ENCODE measurements at regions not wholly inside any gene's neighbourhood (a gene's known extent, or its start where the extent isn't known, plus 50 kb on each side); places are given as distances from the start of the nearest gene placed in this dataset.

DNA sequence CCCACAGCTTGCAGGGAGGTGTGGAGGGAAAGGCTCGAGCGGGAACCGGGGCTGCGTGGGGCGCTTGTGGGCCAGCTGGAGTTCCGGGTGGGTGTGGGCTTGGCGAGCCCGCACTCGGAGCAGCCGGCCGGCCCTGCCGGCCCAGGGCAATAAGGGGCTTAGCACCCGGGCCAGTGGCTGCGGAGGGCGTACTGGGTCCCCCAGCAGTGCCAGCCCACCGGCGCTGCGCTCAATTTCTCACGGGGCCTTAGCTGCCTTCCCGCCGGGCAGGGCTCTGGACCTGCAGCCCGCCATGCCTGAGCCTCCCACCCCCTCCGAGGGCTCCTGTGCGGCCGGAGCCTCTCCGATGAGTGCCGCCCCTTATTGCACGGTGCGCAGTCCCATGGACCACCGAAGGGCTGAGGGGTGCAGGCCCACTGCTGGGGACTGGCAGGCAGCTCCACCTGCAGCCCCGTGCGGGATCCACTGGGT lies 1242.2 kb upstream of the EYS start:
- H3K36me3 Mint-ChIP-seq (ENCODE audit: low read depth): no peaks in the 10 kb centered on the region; the same call in 1 of the 2 replicates
- H3K9me3 Mint-ChIP-seq: peaks cover 24% of the 10 kb centered on the region
- DNase-seq: no peak
- TF ChIP-seq, protein P1, sequence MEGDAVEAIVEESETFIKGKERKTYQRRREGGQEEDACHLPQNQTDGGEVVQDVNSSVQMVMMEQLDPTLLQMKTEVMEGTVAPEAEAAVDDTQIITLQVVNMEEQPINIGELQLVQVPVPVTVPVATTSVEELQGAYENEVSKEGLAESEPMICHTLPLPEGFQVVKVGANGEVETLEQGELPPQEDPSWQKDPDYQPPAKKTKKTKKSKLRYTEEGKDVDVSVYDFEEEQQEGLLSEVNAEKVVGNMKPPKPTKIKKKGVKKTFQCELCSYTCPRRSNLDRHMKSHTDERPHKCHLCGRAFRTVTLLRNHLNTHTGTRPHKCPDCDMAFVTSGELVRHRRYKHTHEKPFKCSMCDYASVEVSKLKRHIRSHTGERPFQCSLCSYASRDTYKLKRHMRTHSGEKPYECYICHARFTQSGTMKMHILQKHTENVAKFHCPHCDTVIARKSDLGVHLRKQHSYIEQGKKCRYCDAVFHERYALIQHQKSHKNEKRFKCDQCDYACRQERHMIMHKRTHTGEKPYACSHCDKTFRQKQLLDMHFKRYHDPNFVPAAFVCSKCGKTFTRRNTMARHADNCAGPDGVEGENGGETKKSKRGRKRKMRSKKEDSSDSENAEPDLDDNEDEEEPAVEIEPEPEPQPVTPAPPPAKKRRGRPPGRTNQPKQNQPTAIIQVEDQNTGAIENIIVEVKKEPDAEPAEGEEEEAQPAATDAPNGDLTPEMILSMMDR (IDR thresholded peaks at IDR 0.05): no peak
- no peak overlapping the region for H3K4me3 Mint-ChIP-seq
- no peak overlapping the region for H3K27ac Mint-ChIP-seq
- no peaks in the 10 kb centered on the region for H3K4me1 Mint-ChIP-seq (ENCODE audit: low read depth)
- no peaks in the 10 kb centered on the region for H3K27me3 Mint-ChIP-seq (ENCODE audit: insufficient read depth)

GRCh38 chr6:66948106-66948505 lies 1241.1 kb upstream of the EYS start:
- Mint-ChIP-seq H3K9me3 (peaks cover 22% of the 10 kb centered on the region), H3K4me1 (ENCODE audit: low read depth) (no peaks in the 10 kb centered on the region), H3K27ac (no peak overlapping the region), H3K4me3 (no peak overlapping the region), H3K27me3 (ENCODE audit: insufficient read depth) (no peaks in the 10 kb centered on the region), H3K36me3 (ENCODE audit: low read depth) (no peaks in the 10 kb centered on the region; the same call in 1 of the 2 replicates)
- TF ChIP-seq, protein P1 (IDR thresholded peaks at IDR 0.05): no peak
- DNase-seq: no peak

- Mint-ChIP-seq H3K27me3 (ENCODE audit: insufficient read depth) (peaks cover 1% of the 10 kb centered on the region; the same call in 1 of the 2 replicates), H3K36me3 (ENCODE audit: low read depth) (no peaks in the 10 kb centered on the region; the same call in 1 of the 2 replicates), H3K27ac (no peak overlapping the region), H3K4me3 (no peak overlapping the region), H3K9me3 (peaks cover 34% of the 10 kb centered on the region), H3K4me1 (ENCODE audit: low read depth) (no peaks in the 10 kb centered on the region)
- DNase-seq: no peak
- TF ChIP-seq, protein P1 (IDR thresholded peaks at IDR 0.05): no peak
Observed at GRCh38 chr6:66940003-66940402, 1233.0 kb upstream of the EYS start.

DNA sequence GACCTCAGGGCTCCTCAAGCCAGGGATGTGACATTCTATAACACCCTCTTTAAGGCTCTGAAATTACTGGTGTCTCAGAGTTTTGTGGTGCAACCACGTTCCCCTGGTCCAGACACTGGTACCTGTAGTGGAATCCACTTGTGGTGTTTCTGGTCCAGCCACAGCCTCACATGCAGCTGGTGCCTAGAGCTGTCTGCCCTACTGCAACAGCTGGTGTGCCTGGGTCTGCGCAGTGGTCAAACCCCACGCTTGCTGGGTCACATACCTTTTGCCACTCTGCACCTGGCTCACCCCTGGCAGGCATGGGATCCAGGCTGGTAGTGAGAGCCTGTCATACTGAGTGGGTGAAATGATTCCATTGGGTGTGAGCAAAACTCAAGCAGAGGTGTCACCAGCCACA lies 1230.2 kb upstream of the EYS start:
- no peaks in the 10 kb centered on the region; the same call in 1 of the 2 replicates for H3K36me3 Mint-ChIP-seq (ENCODE audit: low read depth)
- DNase-seq: no peak
- peaks cover 27% of the 10 kb centered on the region for H3K9me3 Mint-ChIP-seq

GRCh38 chr6:66935612-66936011 lies 1228.6 kb upstream of the EYS start:
- Mint-ChIP-seq H3K4me3 (no peak overlapping the region), H3K4me1 (ENCODE audit: low read depth) (no peaks in the 10 kb centered on the region), H3K9me3 (peaks cover 26% of the 10 kb centered on the region), H3K36me3 (ENCODE audit: low read depth) (no peaks in the 10 kb centered on the region; the same call in 1 of the 2 replicates), H3K27ac (no peak overlapping the region), H3K27me3 (ENCODE audit: insufficient read depth) (no peaks in the 10 kb centered on the region)
- TF ChIP-seq, protein P1 (IDR thresholded peaks at IDR 0.05): no peak
- DNase-seq: no peak

More for the DNA sequence above, 1230.2 kb upstream of the EYS start:
- Mint-ChIP-seq H3K4me3 (no peak overlapping the region), H3K4me1 (ENCODE audit: low read depth) (no peaks in the 10 kb centered on the region), H3K27me3 (ENCODE audit: insufficient read depth) (no peaks in the 10 kb centered on the region), H3K27ac (no peak overlapping the region)
- TF ChIP-seq, protein P1 (IDR thresholded peaks at IDR 0.05): no peak

- Mint-ChIP-seq H3K9me3 (peaks cover 34% of the 10 kb centered on the region), H3K36me3 (ENCODE audit: low read depth) (no peaks in the 10 kb centered on the region; the same call in none of the 2 replicates), H3K4me3 (no peak overlapping the region), H3K27ac (no peak overlapping the region), H3K4me1 (ENCODE audit: low read depth) (no peaks in the 10 kb centered on the region), H3K27me3 (ENCODE audit: insufficient read depth) (no peaks in the 10 kb centered on the region)
- TF ChIP-seq, protein P1 (IDR thresholded peaks at IDR 0.05): no peak
- DNase-seq: no peak
Observed at GRCh38 chr6:66931787-66932186, 1224.8 kb upstream of the EYS start.
